GM12892 (cell line): ENCODE measurements at regions not wholly inside any gene's neighbourhood (a gene's known extent, or its start where the extent isn't known, plus 50 kb on each side); places are given as distances from the start of the nearest gene placed in this dataset.

Source experiments
- POLR2A ChIP-seq: IDR thresholded peaks from 2 replicates; pipeline ENCODE4 v1.6.1; 2011; ENCODE audit warnings: low read depth, low read length, control low read depth
- POLR2AphosphoS5 ChIP-seq: IDR thresholded peaks from 2 replicates; pipeline ENCODE4 v1.6.1; 2011; ENCODE audit warnings: low read depth, low read length, control low read depth

DNA sequence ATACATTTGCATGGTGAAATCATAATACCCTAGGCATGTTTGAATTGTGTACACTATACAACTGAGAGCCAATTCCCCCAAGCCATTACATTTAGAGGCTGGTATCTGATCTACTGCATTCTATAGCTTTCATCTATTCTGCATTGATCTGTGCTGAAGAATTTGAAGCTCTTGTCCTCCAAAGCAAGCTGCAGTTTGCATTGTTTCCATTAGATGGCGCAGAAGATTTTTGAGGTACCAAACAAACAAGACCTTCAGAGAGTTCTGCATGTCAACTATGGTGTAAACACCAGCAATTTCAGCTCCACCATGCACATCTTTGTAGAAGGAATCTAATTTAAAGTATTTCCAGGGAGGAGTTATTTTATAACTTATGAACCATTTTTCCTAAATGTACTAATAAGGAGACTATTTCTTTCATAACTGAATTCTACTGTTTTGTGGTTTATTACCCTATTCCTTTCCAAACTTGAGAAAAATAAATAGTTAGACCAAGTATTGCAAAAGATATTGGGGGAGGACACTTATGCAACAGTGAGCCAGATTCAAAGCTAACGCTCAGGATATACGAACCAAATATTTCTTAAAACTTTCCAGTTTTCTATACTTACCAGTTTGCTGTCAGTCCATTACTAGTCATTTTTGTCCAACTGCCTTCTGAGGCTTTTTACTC is 761.8 kb upstream of the ACVR2A start:
- TF ChIP-seq POLR2AphosphoS5 (no peak), POLR2A (no peak)
